A673 (cell line): ENCODE measurements at regions not wholly inside any gene's neighbourhood (a gene's known extent, or its start where the extent isn't known, plus 50 kb on each side); places are given as distances from the start of the nearest gene placed in this dataset.

Source experiments
- BruUV-seq: library from RNA; stranded (reverse); fragments of 400-500 nt; replicated peaks from 2 replicates; lab custom pipeline; 2021; lab: Mats Ljungman, UMichigan
- CTCF ChIA-PET: fragments of 300-600 bp; sonication (Branson Sonifier 250); formaldehyde crosslinking; loops from one replicate; lab custom pipeline; 2022; ENCODE audit warnings: antibody characterized with exemption; lab: Charles Lee
- POLR2A ChIA-PET: fragments of 300-600 bp; sonication (Branson Sonifier 250); formaldehyde crosslinking; loops from one replicate; lab custom pipeline; 2022; ENCODE audit warnings: antibody characterized with exemption; ENCODE audit not compliant: low non-redundant PET; lab: Charles Lee
- DNase-seq: peaks from one replicate; pipeline ENCODE4 v3.0.0-alpha.2; 2015; ENCODE audit warnings: low spot score
- H3K27ac ChIP-seq: fragments of 200-600 bp; sonication (generic); 2 replicates; pipeline ENCODE4 v1.5.1; 2016; ENCODE audit warnings: mixed run types, low read depth, mild to moderate bottlenecking, mixed read lengths, antibody characterized with exemption, low read length; ENCODE audit not compliant: poor library complexity, severe bottlenecking
- H3K27me3 ChIP-seq: fragments of 200-600 bp; sonication (generic); replicated peaks from 2 replicates; pipeline ENCODE4 v1.6.1; 2017; ENCODE audit warnings: mixed run types, low read depth, mild to moderate bottlenecking, mixed read lengths, antibody characterized with exemption, low read length; ENCODE audit not compliant: insufficient read depth, poor library complexity
- H3K36me3 ChIP-seq: fragments of 200-600 bp; sonication (generic); 2 replicates; pipeline ENCODE4 v1.6.1; 2016; ENCODE audit warnings: mixed run types, mild to moderate bottlenecking, mixed read lengths, antibody characterized with exemption, low read length; ENCODE audit not compliant: insufficient read depth, poor library complexity, severe bottlenecking
- H3K4me1 ChIP-seq: fragments of 200-600 bp; sonication (generic); 2 replicates; pipeline ENCODE4 v1.6.1; 2017; ENCODE audit warnings: mixed run types, mild to moderate bottlenecking, mixed read lengths, antibody characterized with exemption, low read length; ENCODE audit not compliant: insufficient read depth, poor library complexity, severe bottlenecking
- H3K4me3 ChIP-seq: fragments of 200-600 bp; sonication (generic); 2 replicates; pipeline ENCODE4 v1.5.1; 2016; ENCODE audit warnings: low read depth, mixed run types, mild to moderate bottlenecking, mixed read lengths, low read length; ENCODE audit not compliant: poor library complexity, severe bottlenecking
- H3K9me3 ChIP-seq: fragments of 200-600 bp; sonication (generic); 2 replicates; pipeline ENCODE4 v1.6.1; 2016; ENCODE audit warnings: mixed run types, low read depth, mild to moderate bottlenecking, mixed read lengths, antibody characterized with exemption, low read length; ENCODE audit not compliant: poor library complexity, severe bottlenecking
- EZH2 ChIP-seq: fragments of 200-600 bp; sonication (generic); IDR thresholded peaks from 2 replicates; pipeline ENCODE4 v1.6.1; 2017; ENCODE audit warnings: borderline replicate concordance, low read depth, mild to moderate bottlenecking, mixed read lengths, antibody characterized with exemption, low read length; ENCODE audit not compliant: poor library complexity, severe bottlenecking
- intact Hi-C: fragments of 100-400 bp; cut with micrococcal nuclease; formaldehyde crosslinking; loops from one replicate; pipeline ENCODE4 v1.10.0; 2022; ENCODE audit not compliant: unreplicated experiment
- TF ChIP-seq, protein P1 (sequence below): fragments of 300-800, 200-600 bp; sonication (generic); conservative IDR thresholded peaks from 2 replicates; pipeline ENCODE4 v1.5.1; 2017; ENCODE audit warnings: low read depth, mild to moderate bottlenecking, antibody characterized with exemption, low read length, moderate library complexity, mixed read lengths

DNA sequence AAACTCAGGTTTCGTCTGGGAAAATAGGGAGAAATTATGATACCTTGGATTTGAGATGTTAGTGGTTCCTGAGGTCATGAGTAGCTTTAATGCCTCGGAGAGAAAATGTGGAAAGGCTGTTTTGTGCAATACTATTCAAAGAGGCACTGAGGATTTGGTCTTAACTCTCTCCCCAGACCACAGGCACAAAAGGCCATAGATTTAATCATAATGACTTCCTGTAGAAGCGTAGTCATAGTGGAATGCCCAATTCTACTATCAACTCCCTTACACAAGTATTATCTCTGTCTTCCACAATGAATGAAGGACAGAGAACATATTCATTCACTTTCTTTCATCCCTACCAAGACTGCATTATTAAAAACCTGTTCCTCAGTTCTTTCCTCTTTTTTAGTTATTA is 153.0 kb upstream of the FTMT start:
- BruUV-seq = no TSS peak
- no peaks in the 10 kb centered on the region for H3K27me3 ChIP-seq
- intact Hi-C loops = no loop called here
- no peaks in the 10 kb centered on the region for H3K36me3 ChIP-seq
- H3K9me3 ChIP-seq = no peaks in the 10 kb centered on the region
- POLR2A ChIA-PET = no interaction called here
- no peak for DNase-seq
- H3K4me1 ChIP-seq = no peaks in the 10 kb centered on the region
- no peak for TF ChIP-seq EZH2
- H3K4me3 ChIP-seq = no peak overlapping the region
- CTCF ChIA-PET = no interaction called here
- H3K27ac ChIP-seq = no peak overlapping the region

DNA sequence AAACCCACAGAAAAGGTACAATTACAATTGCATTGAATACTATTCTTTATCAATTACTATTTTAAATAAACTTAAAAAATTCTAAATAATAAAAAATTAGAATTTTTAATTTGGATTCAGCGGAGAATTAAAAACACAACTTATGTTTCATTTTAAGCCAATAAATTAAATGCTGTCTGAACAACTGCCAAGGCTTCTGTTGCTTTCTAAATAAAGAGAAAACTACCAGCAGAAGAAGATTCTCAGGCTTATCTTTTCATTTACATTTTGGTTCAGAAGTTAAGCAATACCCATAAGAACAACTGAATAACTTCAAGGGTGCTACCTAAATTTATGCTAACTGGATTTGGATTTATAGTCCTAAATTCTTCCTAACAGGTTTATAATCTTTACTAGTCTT is 150.0 kb upstream of the FTMT start:
- Histone ChIP-seq H3K4me3 (no peak overlapping the region), H3K27ac (no peak overlapping the region), H3K27me3 (no peaks in the 10 kb centered on the region), H3K9me3 (no peaks in the 10 kb centered on the region), H3K36me3 (no peaks in the 10 kb centered on the region), H3K4me1 (no peaks in the 10 kb centered on the region)
- CTCF ChIA-PET = no interaction called here
- intact Hi-C loops = no loop called here
- POLR2A ChIA-PET = no interaction called here
- TF ChIP-seq, protein P1, sequence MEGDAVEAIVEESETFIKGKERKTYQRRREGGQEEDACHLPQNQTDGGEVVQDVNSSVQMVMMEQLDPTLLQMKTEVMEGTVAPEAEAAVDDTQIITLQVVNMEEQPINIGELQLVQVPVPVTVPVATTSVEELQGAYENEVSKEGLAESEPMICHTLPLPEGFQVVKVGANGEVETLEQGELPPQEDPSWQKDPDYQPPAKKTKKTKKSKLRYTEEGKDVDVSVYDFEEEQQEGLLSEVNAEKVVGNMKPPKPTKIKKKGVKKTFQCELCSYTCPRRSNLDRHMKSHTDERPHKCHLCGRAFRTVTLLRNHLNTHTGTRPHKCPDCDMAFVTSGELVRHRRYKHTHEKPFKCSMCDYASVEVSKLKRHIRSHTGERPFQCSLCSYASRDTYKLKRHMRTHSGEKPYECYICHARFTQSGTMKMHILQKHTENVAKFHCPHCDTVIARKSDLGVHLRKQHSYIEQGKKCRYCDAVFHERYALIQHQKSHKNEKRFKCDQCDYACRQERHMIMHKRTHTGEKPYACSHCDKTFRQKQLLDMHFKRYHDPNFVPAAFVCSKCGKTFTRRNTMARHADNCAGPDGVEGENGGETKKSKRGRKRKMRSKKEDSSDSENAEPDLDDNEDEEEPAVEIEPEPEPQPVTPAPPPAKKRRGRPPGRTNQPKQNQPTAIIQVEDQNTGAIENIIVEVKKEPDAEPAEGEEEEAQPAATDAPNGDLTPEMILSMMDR = no peak
- no peak for TF ChIP-seq EZH2
- no peak for DNase-seq
- BruUV-seq = no TSS peak

DNA sequence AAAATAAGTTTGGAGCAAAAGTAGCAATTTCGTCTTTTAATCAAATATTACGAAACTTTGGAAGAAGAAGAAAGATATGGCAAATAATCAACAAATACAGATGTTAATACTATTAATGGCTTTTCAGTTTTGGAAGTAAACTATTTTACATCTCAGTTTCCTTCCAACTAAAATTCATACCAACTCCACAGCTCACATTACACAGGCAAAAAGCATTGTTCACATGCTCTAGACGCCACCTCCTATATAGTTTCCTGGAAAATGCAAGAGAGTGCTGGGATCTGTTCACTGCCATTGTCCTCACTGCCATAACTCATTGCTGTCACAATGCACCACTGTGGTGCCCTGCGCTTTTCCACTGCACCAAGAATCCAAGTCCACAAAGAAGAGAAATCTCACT is 149.0 kb upstream of the FTMT start:
- Histone ChIP-seq H3K27me3 (no peaks in the 10 kb centered on the region), H3K36me3 (no peaks in the 10 kb centered on the region), H3K4me3 (no peak overlapping the region), H3K4me1 (no peaks in the 10 kb centered on the region), H3K27ac (no peak overlapping the region), H3K9me3 (no peaks in the 10 kb centered on the region)
- CTCF ChIA-PET = no interaction called here
- POLR2A ChIA-PET = no interaction called here
- TF ChIP-seq, protein P1 = no peak
- no peak for TF ChIP-seq EZH2
- BruUV-seq = no TSS peak
- intact Hi-C loops = no loop called here
- DNase-seq = peak; percentile 4

DNA sequence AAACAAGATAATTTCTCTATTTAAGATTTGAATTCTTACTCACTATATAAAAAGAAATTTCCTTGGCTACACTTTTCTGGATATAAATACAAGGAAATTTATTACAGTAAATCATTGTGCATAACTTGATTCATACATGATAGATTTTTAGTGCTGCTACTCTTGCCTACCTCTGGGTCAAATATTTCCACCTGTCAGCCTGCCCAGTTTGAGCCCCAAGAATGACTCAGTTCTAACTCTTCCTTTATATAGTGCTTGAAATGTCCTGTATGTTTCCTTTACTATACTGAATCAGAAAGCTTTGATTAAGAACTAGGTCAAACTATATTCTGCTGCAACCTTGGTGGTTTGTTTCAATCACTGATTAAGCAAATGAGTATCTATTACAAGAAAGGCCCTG is 147.4 kb upstream of the FTMT start:
- H3K27ac ChIP-seq = no peak overlapping the region
- no peak for DNase-seq
- no peaks in the 10 kb centered on the region for H3K4me1 ChIP-seq
- TF ChIP-seq, protein P1 = no peak
- no peak for TF ChIP-seq EZH2
- H3K36me3 ChIP-seq = no peaks in the 10 kb centered on the region
- no peaks in the 10 kb centered on the region for H3K27me3 ChIP-seq
- no peaks in the 10 kb centered on the region for H3K9me3 ChIP-seq
- ChIA-PET POLR2A (no interaction called here), CTCF (no interaction called here)
- H3K4me3 ChIP-seq = no peak overlapping the region
- BruUV-seq = no TSS peak
- intact Hi-C loops = no loop called here
